PC-3 (cell line): ENCODE measurements at regions not wholly inside any gene's neighbourhood (a gene's known extent, or its start where the extent isn't known, plus 50 kb on each side); places are given as distances from the start of the nearest gene placed in this dataset.
A peak's percentile ranks its signal among the peaks of the same experiment; 100 is the strongest.

Source experiments
- ATAC-seq: fragments of 200-7000 bp; cut with Tn5 transposase; 2 replicates; pipeline ENCODE4 v1.9.1; 2020; ENCODE audit warnings: mild to moderate bottlenecking, moderate library complexity
- BruUV-seq: library from RNA; stranded (reverse); fragments of 400-500 nt; replicated peaks from 2 replicates; lab custom pipeline; 2021; lab: Mats Ljungman, UMichigan
- CTCF ChIA-PET: fragments of 300-600 bp; sonication (Branson Sonifier 250); formaldehyde crosslinking; loops from one replicate; lab custom pipeline; 2022; ENCODE audit warnings: antibody characterized with exemption; lab: Charles Lee
- POLR2A ChIA-PET: fragments of 300-600 bp; sonication (Branson Sonifier 250); formaldehyde crosslinking; loops from one replicate; lab custom pipeline; 2022; ENCODE audit warnings: antibody characterized with exemption; ENCODE audit not compliant: unreplicated experiment; lab: Charles Lee
- DNase-seq: peaks from one replicate; pipeline ENCODE4 v3.0.0-alpha.2; 2015
- H2AFZ ChIP-seq: fragments of 300-600 bp; sonication (generic); 2 replicates; pipeline ENCODE4 v1.6.0; 2016; ENCODE audit warnings: antibody characterized with exemption, low read length
- H3F3A ChIP-seq: fragments of 300-600 bp; sonication (generic); one replicate; pipeline ENCODE4 v1.6.0; 2017; ENCODE audit warnings: antibody characterized with exemption, low read length, control low read depth, mild to moderate bottlenecking; ENCODE audit not compliant: unreplicated experiment
- H3K27ac ChIP-seq: fragments of 300-600 bp; sonication (generic); 2 replicates; pipeline ENCODE4 v1.5.1; 2016; ENCODE audit warnings: mild to moderate bottlenecking, low read length
- H3K27me3 ChIP-seq: fragments of 300-600 bp; sonication (generic); 2 replicates; pipeline ENCODE4 v1.6.1; 2016; ENCODE audit warnings: low read length, mixed read lengths
- H3K36me3 ChIP-seq: fragments of 300-600 bp; sonication (generic); 2 replicates; pipeline ENCODE4 v1.6.1; 2016; ENCODE audit warnings: low read depth, mixed run types, low read length, mixed read lengths
- H3K4me1 ChIP-seq: fragments of 300-600 bp; sonication (generic); 2 replicates; pipeline ENCODE4 v1.5.1; 2016; ENCODE audit warnings: low read length; ENCODE audit not compliant: insufficient read depth
- H3K4me2 ChIP-seq: fragments of 300-600 bp; sonication (generic); 2 replicates; pipeline ENCODE4 v1.6.0; 2016; ENCODE audit warnings: low read length
- H3K4me3 ChIP-seq: fragments of 300-600 bp; sonication (generic); 2 replicates; pipeline ENCODE4 v1.5.1; 2016; ENCODE audit warnings: mild to moderate bottlenecking, low read length, mixed read lengths
- H3K79me2 ChIP-seq: fragments of 300-600 bp; sonication (generic); 2 replicates; pipeline ENCODE4 v1.6.1; 2017; ENCODE audit warnings: low read length, mixed read lengths
- H3K9ac ChIP-seq: fragments of 300-600 bp; sonication (generic); 2 replicates; pipeline ENCODE4 v1.6.0; 2016; ENCODE audit warnings: mild to moderate bottlenecking, low read length
- H3K9me2 ChIP-seq: fragments of 300-600 bp; sonication (generic); replicated peaks from 2 replicates; pipeline ENCODE4 v1.6.1; 2016; ENCODE audit warnings: mixed run types, low read length, mixed read lengths
- H3K9me3 ChIP-seq: fragments of 300-600 bp; sonication (generic); 2 replicates; pipeline ENCODE4 v1.6.1; 2016; ENCODE audit warnings: low read length, mixed read lengths
- H4K20me1 ChIP-seq: fragments of 300-600 bp; sonication (generic); 2 replicates; pipeline ENCODE4 v1.6.1; 2016; ENCODE audit warnings: low read length, mixed read lengths
- EZH2 ChIP-seq: fragments of 300-600 bp; sonication (generic); IDR thresholded peaks from one replicate; pipeline ENCODE4 v1.6.1; 2017; ENCODE audit warnings: antibody characterized with exemption, mild to moderate bottlenecking, low read length; ENCODE audit not compliant: unreplicated experiment
- EZH2phosphoT487 ChIP-seq: fragments of 300-600 bp; sonication (generic); IDR thresholded peaks from 2 replicates; pipeline ENCODE4 v1.6.1; 2018; ENCODE audit warnings: mild to moderate bottlenecking, antibody characterized with exemption, low read length, borderline replicate concordance
- intact Hi-C: fragments of 100-400 bp; cut with micrococcal nuclease; formaldehyde crosslinking; loops from 2 replicates; pipeline ENCODE4 v1.9.0; 2023
- TF ChIP-seq, protein P1 (sequence below): fragments of 300-600 bp; sonication (generic); conservative IDR thresholded peaks from 2 replicates; pipeline ENCODE4 v1.5.1; 2017; ENCODE audit warnings: antibody characterized with exemption, low read depth, mild to moderate bottlenecking, low read length

GRCh38 chr7:85757348-85757747, 570.5 kb upstream of the SEMA3D start:
- Histone ChIP-seq H3K9me2 (no peaks in the 10 kb centered on the region), H3K27me3 (no peaks in the 10 kb centered on the region), H3F3A (no peaks in the 10 kb centered on the region), H3K79me2 (no peaks in the 10 kb centered on the region), H3K9me3 (no peaks in the 10 kb centered on the region), H3K4me2 (no peak overlapping the region), H3K36me3 (no peaks in the 10 kb centered on the region), H2AFZ (no peak overlapping the region), H3K4me1 (no peaks in the 10 kb centered on the region), H3K9ac (no peak overlapping the region), H4K20me1 (no peaks in the 10 kb centered on the region), H3K27ac (no peak overlapping the region), H3K4me3 (no peak overlapping the region)
- ChIA-PET CTCF (no interaction called here), POLR2A (no interaction called here)
- ATAC-seq = no peak
- no peak for DNase-seq
- intact Hi-C loops = no loop called here
- BruUV-seq = no TSS peak
- no peak for TF ChIP-seq EZH2
- TF ChIP-seq, protein P1, sequence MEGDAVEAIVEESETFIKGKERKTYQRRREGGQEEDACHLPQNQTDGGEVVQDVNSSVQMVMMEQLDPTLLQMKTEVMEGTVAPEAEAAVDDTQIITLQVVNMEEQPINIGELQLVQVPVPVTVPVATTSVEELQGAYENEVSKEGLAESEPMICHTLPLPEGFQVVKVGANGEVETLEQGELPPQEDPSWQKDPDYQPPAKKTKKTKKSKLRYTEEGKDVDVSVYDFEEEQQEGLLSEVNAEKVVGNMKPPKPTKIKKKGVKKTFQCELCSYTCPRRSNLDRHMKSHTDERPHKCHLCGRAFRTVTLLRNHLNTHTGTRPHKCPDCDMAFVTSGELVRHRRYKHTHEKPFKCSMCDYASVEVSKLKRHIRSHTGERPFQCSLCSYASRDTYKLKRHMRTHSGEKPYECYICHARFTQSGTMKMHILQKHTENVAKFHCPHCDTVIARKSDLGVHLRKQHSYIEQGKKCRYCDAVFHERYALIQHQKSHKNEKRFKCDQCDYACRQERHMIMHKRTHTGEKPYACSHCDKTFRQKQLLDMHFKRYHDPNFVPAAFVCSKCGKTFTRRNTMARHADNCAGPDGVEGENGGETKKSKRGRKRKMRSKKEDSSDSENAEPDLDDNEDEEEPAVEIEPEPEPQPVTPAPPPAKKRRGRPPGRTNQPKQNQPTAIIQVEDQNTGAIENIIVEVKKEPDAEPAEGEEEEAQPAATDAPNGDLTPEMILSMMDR = no peak
- no peak for TF ChIP-seq EZH2phosphoT487

DNA sequence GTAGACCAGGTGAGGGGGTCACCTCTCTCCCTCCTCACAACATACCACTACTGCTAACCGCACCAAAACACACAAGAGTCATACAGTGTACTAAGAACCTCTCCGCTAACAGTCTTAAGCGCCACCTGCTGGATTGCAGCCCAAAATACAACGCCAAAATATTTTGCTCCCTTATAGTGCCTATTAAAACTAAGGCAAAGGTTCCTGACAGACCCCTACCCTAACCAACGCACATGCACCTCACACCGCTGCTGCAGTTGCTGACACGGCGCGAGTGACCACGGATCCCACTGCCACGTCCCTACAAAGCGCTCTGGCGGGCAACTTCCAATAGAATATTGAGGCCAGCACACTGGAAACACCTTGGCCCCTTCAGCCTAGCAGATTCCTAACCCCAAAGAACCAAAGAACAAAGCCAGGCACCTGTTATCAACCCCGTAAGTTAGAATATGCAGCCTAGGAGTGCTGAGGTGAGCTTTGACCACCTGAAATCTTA, 563.6 kb upstream of the SEMA3D start:
- no peak overlapping the region for H2AFZ ChIP-seq
- DNase-seq (peak; percentile 84), ATAC-seq (peak; percentile 86)
- no peaks in the 10 kb centered on the region for H3F3A ChIP-seq
- no peak overlapping the region for H3K4me3 ChIP-seq
- TF ChIP-seq EZH2 = no peak
- TF ChIP-seq, protein P1 = peak; percentile 82
- intact Hi-C loops = loop anchor here (1.0 to 2.0 kb wide), 5 partner anchors 30 to 564 kb away; partner anchors contain the start of gene SEMA3D
- H3K36me3 ChIP-seq = no peaks in the 10 kb centered on the region; the same call in 1 of the 2 replicates
- no peaks in the 10 kb centered on the region for H4K20me1 ChIP-seq
- ChIA-PET CTCF (no interaction called here), POLR2A (no interaction called here)
- H3K9me2 ChIP-seq = no peaks in the 10 kb centered on the region
- peaks cover 19% of the 10 kb centered on the region for H3K4me1 ChIP-seq
- no peak overlapping the region for H3K9ac ChIP-seq
- no TSS peak for BruUV-seq
- no peaks in the 10 kb centered on the region for H3K79me2 ChIP-seq
- H3K27ac ChIP-seq = no peak overlapping the region
- 0 out of 2 replicates have a peak, but pooled peaks cover 7% of the 10 kb centered on the region for H3K9me3 ChIP-seq
- H3K27me3 ChIP-seq = no peaks in the 10 kb centered on the region
- H3K4me2 ChIP-seq = no peak overlapping the region

DNA sequence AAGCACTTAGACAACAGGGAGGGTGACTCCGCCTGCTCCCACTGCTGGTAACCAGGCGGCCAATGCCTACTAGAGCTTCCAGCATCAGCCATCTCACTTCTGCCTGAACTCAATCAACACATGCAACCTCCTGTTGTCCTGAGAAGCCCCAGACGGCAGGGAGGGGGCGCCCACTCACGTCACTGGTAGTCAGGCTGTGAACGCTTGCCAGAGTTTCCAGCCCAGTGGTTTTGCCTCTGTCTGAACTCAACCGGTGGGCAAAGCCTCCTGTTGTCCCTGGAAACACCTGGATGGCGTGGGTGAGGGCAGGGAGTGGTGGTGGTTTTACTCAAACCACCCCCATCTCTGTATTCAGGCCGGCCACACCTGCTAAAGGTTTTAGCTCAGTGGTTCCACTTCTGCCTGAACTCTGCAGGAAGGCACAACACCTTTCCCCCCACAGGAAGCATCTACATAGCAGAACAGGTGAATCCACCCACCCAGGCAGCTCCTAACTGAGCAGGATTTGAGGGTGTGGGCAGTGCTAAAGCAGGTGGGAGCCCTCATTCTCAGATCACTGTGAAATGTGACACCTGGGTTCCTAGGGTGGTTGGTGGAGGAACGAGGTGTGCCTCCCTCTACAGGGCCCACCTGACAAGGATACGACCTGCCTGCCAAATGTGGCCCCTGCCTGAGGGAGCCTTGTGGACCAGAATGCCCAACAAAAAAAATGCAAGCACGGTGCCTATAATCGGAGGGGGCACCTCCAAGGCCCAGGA, 563.0 kb upstream of the SEMA3D start:
- ChIA-PET POLR2A (interaction anchor here (0.7 kb wide), 1 partner anchor 26 kb away, joined by 3 read pairs; no protein-coding TSS in a partner anchor), CTCF (interaction anchor here (0.6 kb wide), 1 partner anchor 30 kb away, joined by 4 read pairs; no protein-coding TSS in a partner anchor)
- TF ChIP-seq, protein P1 = no peak
- no peak for TF ChIP-seq EZH2
- TF ChIP-seq EZH2phosphoT487 = no peak
- Histone ChIP-seq H3K36me3 (no peaks in the 10 kb centered on the region; the same call in 1 of the 2 replicates), H3K79me2 (no peaks in the 10 kb centered on the region), H3K27ac (no peak overlapping the region), H3K4me2 (no peak overlapping the region), H3K9ac (no peak overlapping the region), H3K4me3 (no peak overlapping the region), H3K27me3 (no peaks in the 10 kb centered on the region), H2AFZ (no peak overlapping the region), H3K4me1 (peaks cover 19% of the 10 kb centered on the region), H3F3A (no peaks in the 10 kb centered on the region), H3K9me2 (no peaks in the 10 kb centered on the region), H3K9me3 (0 out of 2 replicates have a peak, but pooled peaks cover 7% of the 10 kb centered on the region), H4K20me1 (no peaks in the 10 kb centered on the region)
- ATAC-seq (peak; percentile 12), DNase-seq (no peak)
- BruUV-seq = no TSS peak
- intact Hi-C loops = loop anchor here (1.0 to 2.0 kb wide), 6 partner anchors 29 to 563 kb away; partner anchors contain the start of gene SEMA3D
